Caco-2 (cell line): ENCODE measurements at regions not wholly inside any gene's neighbourhood (a gene's known extent, or its start where the extent isn't known, plus 50 kb on each side); places are given as distances from the start of the nearest gene placed in this dataset.

Source experiments
- BruUV-seq: library from RNA; stranded (reverse); fragments of 400-500 nt; replicated peaks from 2 replicates; lab custom pipeline; 2021; lab: Mats Ljungman, UMichigan
- CTCF ChIA-PET: fragments of 300-600 bp; sonication (Branson Sonifier 250); formaldehyde crosslinking; loops from one replicate; lab custom pipeline; 2022; ENCODE audit warnings: antibody characterized with exemption; lab: Charles Lee
- POLR2A ChIA-PET: fragments of 300-600 bp; sonication (Branson Sonifier 250); formaldehyde crosslinking; loops from one replicate; lab custom pipeline; 2022; ENCODE audit warnings: antibody characterized with exemption; lab: Charles Lee
- DNase-seq, 2 experiments: peaks; one replicate each; pipeline versions ENCODE4 v3.0.0 to v3.0.0-alpha.2; 2020 to 2022
- H3K27me3 ChIP-seq: replicated peaks from 2 replicates; pipeline ENCODE4 v1.6.0; 2011; ENCODE audit warnings: low read length; ENCODE audit not compliant: control insufficient read depth, insufficient read depth
- H3K36me3 ChIP-seq: 2 replicates; pipeline ENCODE4 v1.5.1; 2011; ENCODE audit warnings: low read length; ENCODE audit not compliant: control insufficient read depth, insufficient read depth
- H3K4me1 ChIP-seq: fragments of 250-450 bp; sonication (Bioruptor Pico); 2 replicates; pipeline ENCODE4 v1.5.1; 2020; ENCODE audit warnings: mild to moderate bottlenecking
- H3K4me3 ChIP-seq: 2 replicates; pipeline ENCODE4 v1.5.1; 2011; ENCODE audit warnings: low read depth, mild to moderate bottlenecking, control low read depth, low read length
- H3K9me3 ChIP-seq: fragments of 250-450 bp; sonication (Bioruptor Pico); 2 replicates; pipeline ENCODE4 v1.5.1; 2020; ENCODE audit warnings: mild to moderate bottlenecking, moderate library complexity
- H3K27ac Mint-ChIP-seq: one replicate; pipeline ENCODE4 v1.8.0; 2022; ENCODE audit warnings: mixed read lengths; ENCODE audit not compliant: unreplicated experiment
- H3K27me3 Mint-ChIP-seq: one replicate; pipeline ENCODE4 v1.8.0; 2022; ENCODE audit warnings: mixed read lengths; ENCODE audit not compliant: insufficient read depth, unreplicated experiment
- H3K36me3 Mint-ChIP-seq: one replicate; pipeline ENCODE4 v1.8.0; 2022; ENCODE audit warnings: mild to moderate bottlenecking, mixed read lengths; ENCODE audit not compliant: insufficient read depth, unreplicated experiment
- H3K4me1 Mint-ChIP-seq: one replicate; pipeline ENCODE4 v1.8.0; 2022; ENCODE audit warnings: low read depth, mixed read lengths; ENCODE audit not compliant: unreplicated experiment
- H3K4me3 Mint-ChIP-seq: one replicate; pipeline ENCODE4 v1.8.0; 2022; ENCODE audit warnings: mild to moderate bottlenecking, moderate library complexity, mixed read lengths; ENCODE audit not compliant: unreplicated experiment
- H3K9me3 Mint-ChIP-seq: one replicate; pipeline ENCODE4 v1.8.0; 2022; ENCODE audit warnings: mixed read lengths; ENCODE audit not compliant: unreplicated experiment
- CTCF ChIP-seq, 2 experiments: fragments of 200-600 bp in 1 of 2; IDR thresholded peaks; 1 replicate in 1 of 2; 2 replicates in 1 of 2; pipeline versions ENCODE4 v1.5.1 to v1.8.0; 2011 to 2022; ENCODE audit warnings: antibody characterized with exemption in 1 of 2, control low read depth in 1 of 2, inconsistent platforms in 1 of 2, low read depth in 1 of 2, low read length in 1 of 2, mild to moderate bottlenecking in 1 of 2, moderate library complexity in 1 of 2; ENCODE audit not compliant: insufficient read depth in 1 of 2, severe bottlenecking in 1 of 2, unreplicated experiment in 1 of 2
- intact Hi-C: fragments of 100-400 bp; cut with micrococcal nuclease; formaldehyde crosslinking; loops from one replicate; pipeline ENCODE4 v1.10.0; 2022; ENCODE audit not compliant: unreplicated experiment

- Histone ChIP-seq H3K4me1 (no peaks in the 10 kb centered on the region), H3K27me3 (no peaks in the 10 kb centered on the region), H3K4me3 (no peak overlapping the region), H3K9me3 (no peaks in the 10 kb centered on the region; the same call in 1 of the 2 replicates), H3K36me3 (no peaks in the 10 kb centered on the region)
- no peak overlapping the region for H3K4me3 Mint-ChIP-seq
- ChIA-PET POLR2A (no interaction called here), CTCF (no interaction called here)
- intact Hi-C loops = loop anchor here (10.0 kb wide), 1 partner anchor 1022 kb away; no protein-coding TSS in a partner anchor
- BruUV-seq = no TSS peak
- H3K4me1 Mint-ChIP-seq = no peaks in the 10 kb centered on the region
- H3K9me3 Mint-ChIP-seq = peaks cover 10% of the 10 kb centered on the region
- no peaks in the 10 kb centered on the region for H3K27me3 Mint-ChIP-seq
- H3K36me3 Mint-ChIP-seq = no peaks in the 10 kb centered on the region
- TF ChIP-seq CTCF (IDR thresholded peaks at IDR 0.05; ENCODE audit: insufficient read depth in 1 of 2, low read depth in 1 of 2, low read length in 1 of 2, severe bottlenecking in 1 of 2, unreplicated experiment in 1 of 2) = no peak
- no peak for DNase-seq
- H3K27ac Mint-ChIP-seq = no peak overlapping the region
These were observed 154.4 kb downstream of the TMEM18 start for GRCh38 chr2:522776-523175.

- H3K4me1 Mint-ChIP-seq = no peaks in the 10 kb centered on the region
- H3K36me3 Mint-ChIP-seq = no peaks in the 10 kb centered on the region
- no peak overlapping the region for H3K27ac Mint-ChIP-seq
- no peaks in the 10 kb centered on the region for H3K27me3 Mint-ChIP-seq
- H3K9me3 Mint-ChIP-seq = peaks cover 10% of the 10 kb centered on the region
- DNase-seq = no peak
- H3K9me3 ChIP-seq = no peaks in the 10 kb centered on the region; the same call in 1 of the 2 replicates
- H3K36me3 ChIP-seq = no peaks in the 10 kb centered on the region
- intact Hi-C loops = loop anchor here (10.0 kb wide), 1 partner anchor 1023 kb away; no protein-coding TSS in a partner anchor
- H3K4me1 ChIP-seq = no peaks in the 10 kb centered on the region
- H3K4me3 ChIP-seq = no peak overlapping the region
- CTCF ChIA-PET = no interaction called here
- POLR2A ChIA-PET = no interaction called here
- BruUV-seq = no TSS peak
- TF ChIP-seq CTCF (IDR thresholded peaks at IDR 0.05; ENCODE audit: insufficient read depth in 1 of 2, low read depth in 1 of 2, low read length in 1 of 2, severe bottlenecking in 1 of 2, unreplicated experiment in 1 of 2) = no peak
- H3K27me3 ChIP-seq = no peaks in the 10 kb centered on the region
- no peak overlapping the region for H3K4me3 Mint-ChIP-seq
These were observed 155.2 kb downstream of the TMEM18 start for GRCh38 chr2:521853-522530.

- POLR2A ChIA-PET = no interaction called here
- no peaks in the 10 kb centered on the region for H3K27me3 ChIP-seq
- H3K36me3 Mint-ChIP-seq = no peaks in the 10 kb centered on the region
- no peak overlapping the region for H3K27ac Mint-ChIP-seq
- peaks cover 2% of the 10 kb centered on the region for H3K27me3 Mint-ChIP-seq
- no peaks in the 10 kb centered on the region; the same call in 1 of the 2 replicates for H3K9me3 ChIP-seq
- no peaks in the 10 kb centered on the region for H3K4me1 Mint-ChIP-seq
- H3K4me1 ChIP-seq = no peaks in the 10 kb centered on the region
- CTCF ChIA-PET = no interaction called here
- no peak overlapping the region for H3K4me3 Mint-ChIP-seq
- no peaks in the 10 kb centered on the region for H3K36me3 ChIP-seq
- H3K4me3 ChIP-seq = no peak overlapping the region
- H3K9me3 Mint-ChIP-seq = peaks cover 10% of the 10 kb centered on the region
- no peak for TF ChIP-seq CTCF (IDR thresholded peaks at IDR 0.05; ENCODE audit: insufficient read depth in 1 of 2, low read depth in 1 of 2, low read length in 1 of 2, severe bottlenecking in 1 of 2, unreplicated experiment in 1 of 2)
- BruUV-seq = no TSS peak
- intact Hi-C loops = loop anchor here (10.0 kb wide), 1 partner anchor 1024 kb away; no protein-coding TSS in a partner anchor
- DNase-seq = no peak
These were observed 156.4 kb downstream of the TMEM18 start for GRCh38 chr2:520663-521340.
